HCT116 (cell line): ENCODE measurements at regions not wholly inside any gene's neighbourhood (a gene's known extent, or its start where the extent isn't known, plus 50 kb on each side); places are given as distances from the start of the nearest gene placed in this dataset.

ENCODE experiments used
- ATAC-seq: fragments of 200-7000 bp; cut with Tn5 transposase; 2 replicates; pipeline ENCODE4 v1.9.1; 2020; ENCODE audit warnings: mild to moderate bottlenecking, moderate library complexity
- BruUV-seq: library from RNA; stranded (reverse); fragments of 400-500 nt; replicated peaks from 2 replicates; lab custom pipeline; 2021; lab: Mats Ljungman, UMichigan
- CTCF ChIA-PET: fragments of 300-600 bp; sonication (Branson Sonifier 250); formaldehyde crosslinking; loops from one replicate; lab custom pipeline; 2021; ENCODE audit warnings: antibody characterized with exemption; lab: Charles Lee
- POLR2A ChIA-PET: fragments of 300-600, 350-600 bp; sonication (Branson Sonifier 250); formaldehyde crosslinking; loops from one replicate; lab custom pipeline; 2021; ENCODE audit warnings: antibody characterized with exemption; lab: Charles Lee
- RAD21 ChIA-PET, 2 experiments: fragments of 300-600 bp; sonication (Branson Sonifier 250); formaldehyde crosslinking; loops; one replicate each; lab custom pipeline; 2023; ENCODE audit warnings: low total read pairs in 2 of 2; ENCODE audit not compliant: uncharacterized antibody in 2 of 2, unreplicated experiment in 2 of 2, low non-redundant PET in 1 of 2; lab: Charles Lee
- DNase-seq: peaks from one replicate; pipeline ENCODE4 v3.0.0-alpha.2; 2010; ENCODE audit warnings: low read depth, low spot score
- H2AFZ ChIP-seq: fragments of 200-600 bp; shearing (Covaris generic), sonication (generic); 2 replicates; pipeline ENCODE4 v1.6.1; 2017; ENCODE audit warnings: low read depth, mixed run types, mixed read lengths, antibody characterized with exemption, low read length; ENCODE audit not compliant: poor library complexity, severe bottlenecking
- H3K27ac ChIP-seq: 2 replicates; pipeline ENCODE4 v1.5.1; 2012; ENCODE audit warnings: low read depth, low read length
- H3K27me3 ChIP-seq: fragments of 200-600 bp; sonication (generic); 2 replicates; pipeline ENCODE4 v1.6.1; 2016; ENCODE audit warnings: mixed run types, low read length, mixed read lengths; ENCODE audit not compliant: insufficient read depth
- H3K36me3 ChIP-seq, 2 experiments: fragments of 200-500 bp in 1 of 2; fragments of 200-600 bp in 1 of 2; sonication (Bioruptor generic) in 1 of 2; sonication (generic) in 1 of 2; 2 replicates each; pipeline versions ENCODE4 v1.5.1 to v1.6.1; 2014 to 2016; ENCODE audit warnings: low read length in 2 of 2, inconsistent platforms in 1 of 2, mixed read lengths in 1 of 2, mixed run types in 1 of 2; ENCODE audit not compliant: insufficient read depth in 2 of 2, control insufficient read depth in 1 of 2
- H3K4me1 ChIP-seq, 2 experiments: fragments of 200-600 bp in 1 of 2; sonication (generic) in 1 of 2; 2 replicates each; pipeline versions ENCODE4 v1.5.1 to v1.6.1; 2012 to 2017; ENCODE audit warnings: low read length in 2 of 2, inconsistent platforms in 1 of 2, mild to moderate bottlenecking in 1 of 2, mixed read lengths in 1 of 2, mixed run types in 1 of 2, moderate library complexity in 1 of 2; ENCODE audit not compliant: insufficient read depth in 2 of 2, control insufficient read depth in 1 of 2
- H3K4me2 ChIP-seq: fragments of 200-600 bp; sonication (generic); 2 replicates; pipeline ENCODE4 v1.6.1; 2017; ENCODE audit warnings: mixed run types, low read length, mixed read lengths
- H3K4me3 ChIP-seq, 2 experiments: fragments of 200-600 bp in 1 of 2; sonication (generic) in 1 of 2; replicated peaks in 1 of 2; 2 replicates each; pipeline ENCODE4 v1.5.1; 2011 to 2016; ENCODE audit warnings: low read length in 2 of 2, control low read depth in 1 of 2, low read depth in 1 of 2, mild to moderate bottlenecking in 1 of 2, mixed read lengths in 1 of 2, mixed run types in 1 of 2
- H3K79me2 ChIP-seq: fragments of 200-600 bp; sonication (generic); 2 replicates; pipeline ENCODE4 v1.6.1; 2017; ENCODE audit warnings: mild to moderate bottlenecking, mixed run types, low read length, moderate library complexity, mixed read lengths; ENCODE audit not compliant: insufficient read depth
- H3K9ac ChIP-seq: fragments of 200-600 bp; sonication (generic); 2 replicates; pipeline ENCODE4 v1.6.1; 2016; ENCODE audit warnings: low read length, mixed read lengths
- H3K9me2 ChIP-seq: fragments of 200-600 bp; sonication (generic), shearing (Covaris generic); 2 replicates; pipeline ENCODE4 v1.6.1; 2017; ENCODE audit warnings: mixed run types, mild to moderate bottlenecking, moderate library complexity; ENCODE audit not compliant: insufficient read depth
- H3K9me3 ChIP-seq, 2 experiments: fragments of 200-500 bp in 1 of 2; fragments of 200-600 bp in 1 of 2; sonication (Bioruptor generic) in 1 of 2; sonication (generic) in 1 of 2; 2 replicates each; pipeline ENCODE4 v1.6.1; 2014 to 2017; ENCODE audit warnings: low read length in 2 of 2, mixed read lengths in 2 of 2, inconsistent platforms in 1 of 2, low read depth in 1 of 2, mild to moderate bottlenecking in 1 of 2, mixed run types in 1 of 2, moderate library complexity in 1 of 2; ENCODE audit not compliant: control insufficient read depth in 1 of 2, insufficient read depth in 1 of 2
- H4K20me1 ChIP-seq: fragments of 200-600 bp; sonication (generic), shearing (Covaris generic); 2 replicates; pipeline ENCODE4 v1.6.1; 2017; ENCODE audit warnings: mixed run types, mild to moderate bottlenecking, moderate library complexity; ENCODE audit not compliant: insufficient read depth
- ATF3 ChIP-seq: IDR thresholded peaks from 2 replicates; pipeline ENCODE4 v1.6.1; 2012
- CBX3 ChIP-seq: IDR thresholded peaks from 2 replicates; pipeline ENCODE4 v1.6.1; 2012; ENCODE audit warnings: low read depth
- CEBPB ChIP-seq: IDR thresholded peaks from 2 replicates; pipeline ENCODE4 v1.6.1; 2012; ENCODE audit warnings: low read depth
- CTCF ChIP-seq, 3 experiments: fragments of 200-600 bp in 1 of 3; sonication (generic) in 1 of 3; IDR thresholded peaks in 2 of 3; conservative IDR thresholded peaks in 1 of 3; 2 replicates each; pipeline ENCODE4 v1.5.1; 2012 to 2017; ENCODE audit warnings: low read depth in 2 of 3, low read length in 2 of 3, antibody characterized with exemption in 1 of 3, borderline replicate concordance in 1 of 3, control low read depth in 1 of 3, mild to moderate bottlenecking in 1 of 3, mixed read lengths in 1 of 3, mixed run types in 1 of 3, moderate library complexity in 1 of 3; ENCODE audit not compliant: insufficient read depth in 1 of 3
- EGR1 ChIP-seq: IDR thresholded peaks from 2 replicates; pipeline ENCODE4 v1.6.1; 2012; ENCODE audit warnings: low read depth
- EZH2 ChIP-seq: fragments of 200-600 bp; sonication (generic); IDR thresholded peaks from 2 replicates; pipeline ENCODE4 v1.6.1; 2017; ENCODE audit warnings: antibody characterized with exemption, mixed run types
- FOSL1 ChIP-seq: IDR thresholded peaks from 2 replicates; pipeline ENCODE4 v1.6.1; 2012; ENCODE audit warnings: low read depth
- JUND ChIP-seq: IDR thresholded peaks from 2 replicates; pipeline ENCODE4 v1.6.1; 2012
- MAX ChIP-seq: IDR thresholded peaks from 2 replicates; pipeline ENCODE4 v1.6.1; 2012
- POLR2A ChIP-seq: IDR thresholded peaks from 2 replicates; pipeline ENCODE4 v1.7.0; 2011; ENCODE audit warnings: borderline replicate concordance; ENCODE audit not compliant: insufficient read depth, insufficient read length; ENCODE audit errors: extremely low read depth
- POLR2AphosphoS5 ChIP-seq: IDR thresholded peaks from 2 replicates; pipeline ENCODE4 v1.6.1; 2011; ENCODE audit warnings: mild to moderate bottlenecking, low read depth, low read length, moderate library complexity
- RAD21 ChIP-seq: IDR thresholded peaks from 2 replicates; pipeline ENCODE4 v1.6.1; 2012; ENCODE audit warnings: low read depth, mild to moderate bottlenecking
- SP1 ChIP-seq: IDR thresholded peaks from 2 replicates; pipeline ENCODE4 v1.6.1; 2012; ENCODE audit warnings: low read depth
- SRF ChIP-seq: IDR thresholded peaks from 2 replicates; pipeline ENCODE4 v1.6.1; 2012; ENCODE audit warnings: low read depth
- YY1 ChIP-seq: IDR thresholded peaks from 2 replicates; pipeline ENCODE4 v1.6.1; 2011; ENCODE audit warnings: low read length, low read depth, moderate library complexity, mild to moderate bottlenecking; ENCODE audit not compliant: insufficient replicate concordance; ENCODE audit errors: extremely low read depth
- ZBTB33 ChIP-seq: IDR thresholded peaks from 2 replicates; pipeline ENCODE4 v1.6.1; 2011; ENCODE audit warnings: mild to moderate bottlenecking, low read length, moderate library complexity; ENCODE audit not compliant: insufficient replicate concordance; ENCODE audit errors: extremely low read depth
- ZNF274 ChIP-seq: fragments of 200-500 bp; sonication (Bioruptor generic); IDR thresholded peaks from 2 replicates; pipeline ENCODE4 v1.6.1; 2014; ENCODE audit warnings: mild to moderate bottlenecking, low read depth, low read length, inconsistent platforms
- intact Hi-C: fragments of 100-400 bp; cut with micrococcal nuclease; formaldehyde crosslinking; loops from 2 replicates; pipeline ENCODE4 v1.10.0; 2022

- no peaks in the 10 kb centered on the region for H3K4me1 ChIP-seq
- H3K36me3 ChIP-seq: no peaks in the 10 kb centered on the region
- CTCF ChIA-PET: no interaction called here
- H3K4me2 ChIP-seq: no peak overlapping the region
- intact Hi-C loops: no loop called here
- POLR2A ChIA-PET: no interaction called here
- ATAC-seq: no peak
- BruUV-seq: no TSS peak
- H3K27ac ChIP-seq: no peak overlapping the region
- H3K27me3 ChIP-seq: no peaks in the 10 kb centered on the region
- no peaks in the 10 kb centered on the region for H3K79me2 ChIP-seq
- peaks cover 0 to 10% of the 10 kb centered on the region in 2 experiments; a peak in 1 of 4 replicates for H3K9me3 ChIP-seq
- TF ChIP-seq FOSL1 (no peak), EZH2 (no peak), CBX3 (no peak), ZNF274 (no peak), SRF (no peak), SP1 (no peak), CTCF (IDR thresholded peaks at IDR 0.05 in 2 of 3, conservative IDR thresholded peaks at IDR 0.05 in 1 of 3; ENCODE audit: borderline replicate concordance in 1 of 3, insufficient read depth in 1 of 3, low read depth in 2 of 3, low read length in 2 of 3) (no peak), CEBPB (no peak)
- no peak for DNase-seq
- H3K9ac ChIP-seq: no peak overlapping the region
- no peaks in the 10 kb centered on the region for H3K9me2 ChIP-seq
- no peak overlapping the region for H3K4me3 ChIP-seq
- H2AFZ ChIP-seq: no peak overlapping the region
- no peaks in the 10 kb centered on the region for H4K20me1 ChIP-seq
- RAD21 ChIA-PET: no interaction called here
Measured at GRCh38 chr7:67653856-67654454, 657.3 kb downstream of the TYW1 start.

GRCh38 chr7:67654642-67655041 is 658.0 kb downstream of the TYW1 start:
- ChIA-PET CTCF (no interaction called here), POLR2A (no interaction called here)
- no TSS peak for BruUV-seq
- TF ChIP-seq RAD21: no peak
- TF ChIP-seq ZNF274: no peak
- TF ChIP-seq CEBPB: no peak
- no peak for TF ChIP-seq EGR1
- no peak for TF ChIP-seq POLR2AphosphoS5
- no peak for TF ChIP-seq YY1
- TF ChIP-seq POLR2A: no peak
- no peak for TF ChIP-seq JUND
- TF ChIP-seq ZBTB33: no peak
- TF ChIP-seq ATF3: no peak
- TF ChIP-seq MAX: no peak

More at GRCh38 chr7:67654642-67655041, 658.0 kb downstream of the TYW1 start:
- H3K4me2 ChIP-seq: no peak overlapping the region
- H3K27ac ChIP-seq: no peak overlapping the region
- H3K27me3 ChIP-seq: no peaks in the 10 kb centered on the region
- no peak overlapping the region for H2AFZ ChIP-seq
- H3K79me2 ChIP-seq: no peaks in the 10 kb centered on the region
- H4K20me1 ChIP-seq: no peaks in the 10 kb centered on the region
- H3K4me1 ChIP-seq: no peaks in the 10 kb centered on the region
- H3K36me3 ChIP-seq: no peaks in the 10 kb centered on the region
- intact Hi-C loops: no loop called here
- DNase-seq (no peak), ATAC-seq (no peak)
- no peaks in the 10 kb centered on the region for H3K9me2 ChIP-seq
- no peak overlapping the region for H3K4me3 ChIP-seq
- H3K9me3 ChIP-seq: peaks cover 0 to 14% of the 10 kb centered on the region in 2 experiments; a peak in 1 of 4 replicates
- no peak overlapping the region for H3K9ac ChIP-seq
- RAD21 ChIA-PET: no interaction called here
